ENCODE measurements at regions not wholly inside any gene's neighbourhood (a gene's known extent, or its start where the extent isn't known, plus 50 kb on each side); places are given as distances from the start of the nearest gene placed in this dataset.

DNA sequence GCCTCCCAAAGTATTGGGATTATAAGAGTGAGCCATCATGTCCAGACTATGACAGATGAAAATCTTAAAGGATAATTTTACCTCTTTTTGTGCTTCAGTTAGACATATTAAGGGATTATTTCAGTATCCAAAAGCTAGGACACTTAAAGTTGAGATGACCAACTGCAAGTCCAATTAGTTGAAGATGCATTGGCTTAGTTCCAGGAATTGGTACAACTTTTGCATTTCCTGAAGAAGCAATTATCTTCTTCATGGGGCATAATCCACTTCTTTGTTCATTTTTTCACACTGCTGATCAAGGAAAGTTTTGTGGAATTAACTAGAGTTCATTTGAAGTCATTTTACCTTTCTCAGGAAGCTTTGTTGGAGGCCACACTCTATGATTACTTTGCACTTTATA lies 72.0 kb upstream of the HECW1 start:
- no peak overlapping the region for H3K27ac Mint-ChIP-seq (ENCODE audit: unreplicated experiment)
- H3K9me3 Mint-ChIP-seq (ENCODE audit: unreplicated experiment) = peaks cover 5% of the 10 kb centered on the region
- no peaks in the 10 kb centered on the region for H3K4me1 Mint-ChIP-seq (ENCODE audit: unreplicated experiment)
- no peak for DNase-seq (ENCODE audit: low spot score)
- no peak overlapping the region for H3K4me3 Mint-ChIP-seq (ENCODE audit: unreplicated experiment)
- H3K36me3 Mint-ChIP-seq (ENCODE audit: low read depth, unreplicated experiment) = no peaks in the 10 kb centered on the region
- H3K27me3 Mint-ChIP-seq (ENCODE audit: unreplicated experiment) = peaks cover 2% of the 10 kb centered on the region
- TF ChIP-seq, protein P1, sequence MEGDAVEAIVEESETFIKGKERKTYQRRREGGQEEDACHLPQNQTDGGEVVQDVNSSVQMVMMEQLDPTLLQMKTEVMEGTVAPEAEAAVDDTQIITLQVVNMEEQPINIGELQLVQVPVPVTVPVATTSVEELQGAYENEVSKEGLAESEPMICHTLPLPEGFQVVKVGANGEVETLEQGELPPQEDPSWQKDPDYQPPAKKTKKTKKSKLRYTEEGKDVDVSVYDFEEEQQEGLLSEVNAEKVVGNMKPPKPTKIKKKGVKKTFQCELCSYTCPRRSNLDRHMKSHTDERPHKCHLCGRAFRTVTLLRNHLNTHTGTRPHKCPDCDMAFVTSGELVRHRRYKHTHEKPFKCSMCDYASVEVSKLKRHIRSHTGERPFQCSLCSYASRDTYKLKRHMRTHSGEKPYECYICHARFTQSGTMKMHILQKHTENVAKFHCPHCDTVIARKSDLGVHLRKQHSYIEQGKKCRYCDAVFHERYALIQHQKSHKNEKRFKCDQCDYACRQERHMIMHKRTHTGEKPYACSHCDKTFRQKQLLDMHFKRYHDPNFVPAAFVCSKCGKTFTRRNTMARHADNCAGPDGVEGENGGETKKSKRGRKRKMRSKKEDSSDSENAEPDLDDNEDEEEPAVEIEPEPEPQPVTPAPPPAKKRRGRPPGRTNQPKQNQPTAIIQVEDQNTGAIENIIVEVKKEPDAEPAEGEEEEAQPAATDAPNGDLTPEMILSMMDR (IDR thresholded peaks at IDR 0.05; ENCODE audit: unreplicated experiment) = no peak

DNA sequence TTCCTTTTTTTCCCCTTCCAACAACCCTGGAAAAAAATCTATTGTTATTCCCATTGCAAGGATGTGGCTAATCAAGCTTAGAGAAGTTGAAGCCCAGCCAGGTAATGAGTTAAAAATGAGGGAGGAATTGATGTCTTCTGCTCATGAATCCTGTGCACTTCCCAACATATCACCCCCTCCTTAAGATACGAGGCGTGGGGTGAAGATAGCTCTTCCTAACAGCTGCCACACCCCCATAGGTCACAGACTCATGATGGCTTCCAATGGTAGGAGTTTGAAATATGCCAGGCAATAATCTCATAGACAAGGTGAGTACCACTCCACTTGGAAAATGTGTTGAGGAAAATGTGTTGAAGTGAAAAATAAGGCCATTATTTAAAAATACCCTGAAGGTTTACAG lies 71.3 kb upstream of the HECW1 start:
- no peak for DNase-seq (ENCODE audit: low spot score)
- H3K27ac Mint-ChIP-seq (ENCODE audit: unreplicated experiment) = no peak overlapping the region
- no peaks in the 10 kb centered on the region for H3K36me3 Mint-ChIP-seq (ENCODE audit: low read depth, unreplicated experiment)
- no peaks in the 10 kb centered on the region for H3K4me1 Mint-ChIP-seq (ENCODE audit: unreplicated experiment)
- peaks cover 5% of the 10 kb centered on the region for H3K9me3 Mint-ChIP-seq (ENCODE audit: unreplicated experiment)
- H3K4me3 Mint-ChIP-seq (ENCODE audit: unreplicated experiment) = no peak overlapping the region
- TF ChIP-seq, protein P1 (IDR thresholded peaks at IDR 0.05; ENCODE audit: unreplicated experiment) = no peak
- H3K27me3 Mint-ChIP-seq (ENCODE audit: unreplicated experiment) = peaks cover 2% of the 10 kb centered on the region

DNA sequence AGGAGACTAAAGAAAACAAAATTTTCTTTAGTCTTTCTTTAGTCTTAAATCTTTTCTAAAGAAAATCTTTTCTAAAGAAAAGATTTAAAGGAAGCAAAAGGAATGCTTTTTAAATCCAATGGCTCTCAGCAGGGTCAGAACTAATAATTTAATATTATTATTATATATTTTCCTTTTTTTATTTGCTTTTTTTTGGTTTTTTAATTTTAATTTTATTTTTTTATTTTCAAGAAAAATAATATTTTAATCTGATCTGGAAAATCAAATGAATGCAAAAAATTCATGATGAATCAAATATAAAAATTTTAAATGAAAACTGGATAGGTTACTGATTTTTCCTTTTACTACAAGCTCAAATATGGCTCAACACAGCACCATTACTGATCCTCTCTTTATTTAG lies 70.7 kb upstream of the HECW1 start:
- Mint-ChIP-seq H3K27ac (ENCODE audit: unreplicated experiment) (no peak overlapping the region), H3K4me1 (ENCODE audit: unreplicated experiment) (no peaks in the 10 kb centered on the region), H3K9me3 (ENCODE audit: unreplicated experiment) (peaks cover 5% of the 10 kb centered on the region), H3K36me3 (ENCODE audit: low read depth, unreplicated experiment) (no peaks in the 10 kb centered on the region), H3K27me3 (ENCODE audit: unreplicated experiment) (peaks cover 2% of the 10 kb centered on the region), H3K4me3 (ENCODE audit: unreplicated experiment) (no peak overlapping the region)
- TF ChIP-seq, protein P1 (IDR thresholded peaks at IDR 0.05; ENCODE audit: unreplicated experiment) = no peak
- DNase-seq (ENCODE audit: low spot score) = no peak

DNA sequence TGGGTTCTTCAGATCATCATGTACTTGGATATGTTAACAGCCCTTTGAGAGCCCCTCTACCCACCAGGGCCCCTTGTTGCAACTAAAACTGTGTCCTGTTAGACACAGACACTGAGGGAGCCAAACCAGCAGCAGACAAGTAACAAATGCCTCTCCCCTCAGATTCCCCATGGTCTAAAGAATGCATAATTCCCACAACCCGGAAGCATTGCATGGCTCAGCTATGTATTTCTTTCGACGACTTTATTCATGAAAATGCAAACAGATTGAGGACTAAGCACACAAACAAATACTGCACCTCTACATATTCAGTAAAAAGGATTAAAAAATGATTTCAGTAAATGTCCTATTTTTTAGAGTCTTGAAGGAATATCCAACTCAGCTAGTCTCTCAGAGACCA lies 70.1 kb upstream of the HECW1 start:
- no peaks in the 10 kb centered on the region for H3K4me1 Mint-ChIP-seq (ENCODE audit: unreplicated experiment)
- no peak overlapping the region for H3K4me3 Mint-ChIP-seq (ENCODE audit: unreplicated experiment)
- H3K27me3 Mint-ChIP-seq (ENCODE audit: unreplicated experiment) = peaks cover 2% of the 10 kb centered on the region
- DNase-seq (ENCODE audit: low spot score) = no peak
- H3K36me3 Mint-ChIP-seq (ENCODE audit: low read depth, unreplicated experiment) = no peaks in the 10 kb centered on the region
- H3K9me3 Mint-ChIP-seq (ENCODE audit: unreplicated experiment) = peaks cover 5% of the 10 kb centered on the region
- no peak overlapping the region for H3K27ac Mint-ChIP-seq (ENCODE audit: unreplicated experiment)
- TF ChIP-seq, protein P1 (IDR thresholded peaks at IDR 0.05; ENCODE audit: unreplicated experiment) = no peak

DNA sequence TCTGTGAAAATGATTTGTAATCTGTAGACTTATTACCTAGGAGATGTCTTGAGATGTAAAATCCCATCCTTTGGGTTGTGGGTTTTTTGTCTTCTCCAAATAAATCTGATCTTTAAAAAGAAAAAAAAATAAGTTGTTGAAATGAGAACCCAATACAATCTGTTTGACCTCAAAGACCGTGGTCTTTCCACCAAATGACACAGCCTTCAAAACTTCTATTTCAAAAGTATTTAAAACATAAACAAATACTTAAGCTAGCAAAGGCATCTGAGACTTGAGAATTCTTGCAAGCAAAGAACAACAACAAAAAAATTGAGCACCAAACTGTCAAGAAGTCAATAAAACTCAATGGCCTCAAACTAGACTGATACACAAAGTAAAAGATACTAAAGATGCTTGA lies 67.9 kb upstream of the HECW1 start:
- Mint-ChIP-seq H3K4me3 (ENCODE audit: unreplicated experiment) (no peak overlapping the region), H3K9me3 (ENCODE audit: unreplicated experiment) (no peaks in the 10 kb centered on the region), H3K27me3 (ENCODE audit: unreplicated experiment) (peaks cover 2% of the 10 kb centered on the region), H3K4me1 (ENCODE audit: unreplicated experiment) (no peaks in the 10 kb centered on the region), H3K36me3 (ENCODE audit: low read depth, unreplicated experiment) (no peaks in the 10 kb centered on the region), H3K27ac (ENCODE audit: unreplicated experiment) (no peak overlapping the region)
- TF ChIP-seq, protein P1 (IDR thresholded peaks at IDR 0.05; ENCODE audit: unreplicated experiment) = no peak
- DNase-seq (ENCODE audit: low spot score) = no peak
